ENCODE measurements at regions not wholly inside any gene's neighbourhood (a gene's known extent, or its start where the extent isn't known, plus 50 kb on each side); places are given as distances from the start of the nearest gene placed in this dataset.

GRCh38 chr11:19658344-19658743 lies 54.3 kb upstream of the NAV2 start:
- H3K4me3 ChIP-seq (ENCODE audit: low read depth, low read length, poor library complexity, severe bottlenecking), result no peak overlapping the region
- no peak for TF ChIP-seq EZH2 (IDR thresholded peaks at IDR 0.05; ENCODE audit: borderline replicate concordance, low read length)
- no peak for TF ChIP-seq CTCF (IDR thresholded peaks at IDR 0.05; ENCODE audit: low read length)
- no peaks in the 10 kb centered on the region for H3K27me3 ChIP-seq (ENCODE audit: insufficient read depth, low read length)
- no peak overlapping the region for H3K9ac ChIP-seq (ENCODE audit: low read length)
- H3K9me2 ChIP-seq (ENCODE audit: low read depth, low read length), result no peaks in the 10 kb centered on the region
- no peaks in the 10 kb centered on the region for H3K79me2 ChIP-seq (ENCODE audit: insufficient read depth, low read length)
- no peaks in the 10 kb centered on the region for H4K20me1 ChIP-seq (ENCODE audit: insufficient read depth, low read length)
- H2AFZ ChIP-seq (ENCODE audit: low read length), result no peak overlapping the region
- H3K9me3 ChIP-seq (ENCODE audit: low read length), result no peaks in the 10 kb centered on the region
- H3K4me2 ChIP-seq (ENCODE audit: low read length), result no peak overlapping the region
- H3K27ac ChIP-seq (ENCODE audit: low read depth, low read length, poor library complexity, severe bottlenecking), result no peak overlapping the region
- H3K36me3 ChIP-seq (ENCODE audit: insufficient read depth, low read length), result no peaks in the 10 kb centered on the region
- H3K4me1 ChIP-seq (ENCODE audit: insufficient read depth, low read length, severe bottlenecking), result no peaks in the 10 kb centered on the region
- H3F3A ChIP-seq (ENCODE audit: insufficient read depth, low read length), result no peaks in the 10 kb centered on the region

- H3K9me2 ChIP-seq (ENCODE audit: low read depth, low read length), result no peaks in the 10 kb centered on the region
- no peaks in the 10 kb centered on the region for H3K4me1 ChIP-seq (ENCODE audit: insufficient read depth, low read length, severe bottlenecking)
- no peaks in the 10 kb centered on the region for H3K36me3 ChIP-seq (ENCODE audit: insufficient read depth, low read length)
- no peaks in the 10 kb centered on the region for H3K9me3 ChIP-seq (ENCODE audit: low read length)
- TF ChIP-seq CTCF (IDR thresholded peaks at IDR 0.05; ENCODE audit: low read length), result no peak
- no peak for TF ChIP-seq EZH2 (IDR thresholded peaks at IDR 0.05; ENCODE audit: borderline replicate concordance, low read length)
- no peaks in the 10 kb centered on the region for H3K27me3 ChIP-seq (ENCODE audit: insufficient read depth, low read length)
- no peaks in the 10 kb centered on the region for H3K79me2 ChIP-seq (ENCODE audit: insufficient read depth, low read length)
- H4K20me1 ChIP-seq (ENCODE audit: insufficient read depth, low read length), result no peaks in the 10 kb centered on the region
- H3K4me3 ChIP-seq (ENCODE audit: low read depth, low read length, poor library complexity, severe bottlenecking), result no peak overlapping the region
- H3K27ac ChIP-seq (ENCODE audit: low read depth, low read length, poor library complexity, severe bottlenecking), result no peak overlapping the region
- H2AFZ ChIP-seq (ENCODE audit: low read length), result no peak overlapping the region
- no peak overlapping the region for H3K4me2 ChIP-seq (ENCODE audit: low read length)
- H3K9ac ChIP-seq (ENCODE audit: low read length), result no peak overlapping the region
- H3F3A ChIP-seq (ENCODE audit: insufficient read depth, low read length), result no peaks in the 10 kb centered on the region
Measured at GRCh38 chr11:19656140-19656541, 56.5 kb upstream of the NAV2 start.

GRCh38 chr11:19652623-19653375 lies 59.8 kb upstream of the NAV2 start:
- TF ChIP-seq CTCF (IDR thresholded peaks at IDR 0.05; ENCODE audit: low read length) (no peak), EZH2 (IDR thresholded peaks at IDR 0.05; ENCODE audit: borderline replicate concordance, low read length) (no peak)
- H3K4me3 ChIP-seq (ENCODE audit: low read depth, low read length, poor library complexity, severe bottlenecking), result no peak overlapping the region

More at GRCh38 chr11:19652623-19653375, 59.8 kb upstream of the NAV2 start:
- Histone ChIP-seq H3K36me3 (ENCODE audit: insufficient read depth, low read length) (no peaks in the 10 kb centered on the region), H3K79me2 (ENCODE audit: insufficient read depth, low read length) (no peaks in the 10 kb centered on the region), H4K20me1 (ENCODE audit: insufficient read depth, low read length) (no peaks in the 10 kb centered on the region), H3K9me2 (ENCODE audit: low read depth, low read length) (no peaks in the 10 kb centered on the region), H3K27me3 (ENCODE audit: insufficient read depth, low read length) (no peaks in the 10 kb centered on the region), H3K9ac (ENCODE audit: low read length) (no peak overlapping the region), H3K27ac (ENCODE audit: low read depth, low read length, poor library complexity, severe bottlenecking) (no peak overlapping the region), H2AFZ (ENCODE audit: low read length) (no peak overlapping the region), H3F3A (ENCODE audit: insufficient read depth, low read length) (no peaks in the 10 kb centered on the region), H3K4me2 (ENCODE audit: low read length) (no peak overlapping the region), H3K4me1 (ENCODE audit: insufficient read depth, low read length, severe bottlenecking) (no peaks in the 10 kb centered on the region), H3K9me3 (ENCODE audit: low read length) (no peaks in the 10 kb centered on the region)

All from OCI-LY1 (cell line).